A549 (cell line): ENCODE measurements at regions not wholly inside any gene's neighbourhood (a gene's known extent, or its start where the extent isn't known, plus 50 kb on each side); places are given as distances from the start of the nearest gene placed in this dataset.

Source experiments
- ATAC-seq, 2 experiments: fragments of 200-7000 bp in 1 of 2; fragments of >200 bp in 1 of 2; cut with Nextera tagmentation in 1 of 2; cut with Tn5 transposase in 1 of 2; 3 replicates each; pipeline versions ENCODE4 v1.8.0 to v1.9.1; 2018 to 2020; ENCODE audit warnings: mild to moderate bottlenecking in 1 of 2, moderate library complexity in 1 of 2
- CTCF ChIA-PET: fragments of 300-600 bp; sonication (Branson Sonifier 250); formaldehyde crosslinking; extraction: SDS; loops from one replicate; lab custom pipeline; 2021; ENCODE audit warnings: antibody characterized with exemption, inconsistent platforms; lab: Yijun Ruan, JAX
- POLR2A ChIA-PET: fragments of 350-600 bp; formaldehyde crosslinking; extraction: SDS; loops from one replicate; lab custom pipeline; 2021; ENCODE audit warnings: antibody characterized with exemption, inconsistent platforms; lab: Yijun Ruan, JAX
- DNase-seq, 2 experiments: peaks; one replicate each; pipeline versions ENCODE4 v3.0.0 to v3.0.0-alpha.2; 2011 to 2016; ENCODE audit warnings: low read depth in 1 of 2, low spot score in 1 of 2
- FAIRE-seq: peaks from 2 replicates; lab custom pipeline; 2011; peaks lifted over from hg19 to GRCh38; lab: Jason Lieb, UNC
- H3K27ac ChIP-seq, 2 experiments: fragments of >200 bp; sonication (Bioruptor Twin); formaldehyde crosslinking; 3 replicates each; pipeline ENCODE4 v1.5.1; 2016 to 2017
- H3K4me1 ChIP-seq: fragments of >200 bp; sonication (Bioruptor Twin); formaldehyde crosslinking; 3 replicates; pipeline ENCODE4 v1.6.1; 2016
- H3K4me2 ChIP-seq: fragments of >200 bp; sonication (Bioruptor Twin); formaldehyde crosslinking; 3 replicates; pipeline ENCODE4 v1.6.1; 2016
- H3K4me3 ChIP-seq: fragments of >200 bp; sonication (Bioruptor Twin); formaldehyde crosslinking; 3 replicates; pipeline ENCODE4 v1.5.1; 2016
- H3K9me3 ChIP-seq: fragments of >200 bp; sonication (Bioruptor Twin); formaldehyde crosslinking; 3 replicates; pipeline ENCODE4 v1.6.1; 2016
- ATOH8 ChIP-seq: fragments of 250-450 bp; sonication (Bioruptor Pico); IDR thresholded peaks from 2 replicates; pipeline ENCODE4 v1.5.0; 2020; ENCODE audit warnings: low read depth, mild to moderate bottlenecking, moderate library complexity
- BHLHE40 ChIP-seq: IDR thresholded peaks from 2 replicates; pipeline ENCODE4 v1.6.1; 2012; ENCODE audit warnings: low read depth, low read length, inconsistent platforms
- CBX8 ChIP-seq: fragments of 200-600 bp; sonication (generic); IDR thresholded peaks from 2 replicates; pipeline ENCODE4 v1.6.1; 2016
- CEBPB ChIP-seq, 2 experiments: fragments of >200 bp in 1 of 2; sonication (Bioruptor Twin) in 1 of 2; formaldehyde crosslinking in 1 of 2; IDR thresholded peaks; 2 replicates each; pipeline ENCODE4 v1.6.1; 2012 to 2016
- CHD2 ChIP-seq: fragments of 150-350 bp; IDR thresholded peaks from 2 replicates; pipeline ENCODE4 v1.6.1; 2014; ENCODE audit warnings: low read length; ENCODE audit not compliant: partially characterized antibody
- CHD4 ChIP-seq: fragments of 200-600 bp; sonication (generic); IDR thresholded peaks from 2 replicates; pipeline ENCODE4 v1.6.1; 2016; ENCODE audit warnings: antibody characterized with exemption, mild to moderate bottlenecking, borderline replicate concordance
- CTCF ChIP-seq: fragments of >200 bp; sonication (Bioruptor Twin); formaldehyde crosslinking; IDR thresholded peaks from 3 replicates; pipeline ENCODE4 v1.5.1; 2016
- ELK1 ChIP-seq: fragments of 150-350 bp; IDR thresholded peaks from 2 replicates; pipeline ENCODE4 v1.6.1; 2014; ENCODE audit warnings: low read depth, mild to moderate bottlenecking, low read length
- EP300 ChIP-seq, 2 experiments: fragments of >200 bp; sonication (Bioruptor Twin); formaldehyde crosslinking; IDR thresholded peaks; 2 replicates in 1 of 2; 3 replicates in 1 of 2; pipeline ENCODE4 v1.6.1; 2016 to 2017
- FOSB ChIP-seq: fragments of 250-450 bp; sonication (Bioruptor Pico); IDR thresholded peaks from 2 replicates; pipeline ENCODE4 v1.5.0; 2020; ENCODE audit warnings: mild to moderate bottlenecking, moderate library complexity
- FOSL2 ChIP-seq, 2 experiments: fragments of 450-650 bp in 1 of 2; fragments of >200 bp in 1 of 2; sonication (Bioruptor Twin) in 1 of 2; formaldehyde crosslinking; IDR thresholded peaks; 2 replicates each; pipeline versions ENCODE4 v1.5.0 to v1.6.1; 2016 to 2020; ENCODE audit warnings: mild to moderate bottlenecking in 1 of 2, moderate library complexity in 1 of 2
- GATA3 ChIP-seq: IDR thresholded peaks from 2 replicates; pipeline ENCODE4 v1.6.1; 2012; ENCODE audit warnings: borderline replicate concordance
- HES2 ChIP-seq: fragments of >200 bp; sonication (Bioruptor Twin); formaldehyde crosslinking; IDR thresholded peaks from 2 replicates; pipeline ENCODE4 v1.6.1; 2016
- HOXB13 ChIP-seq: fragments of 250-450 bp; sonication (Bioruptor Pico); IDR thresholded peaks from 2 replicates; pipeline ENCODE4 v1.5.0; 2020; ENCODE audit warnings: low read depth, mild to moderate bottlenecking, moderate library complexity
- JUNB ChIP-seq: fragments of >200 bp; sonication (Bioruptor Twin); formaldehyde crosslinking; IDR thresholded peaks from 2 replicates; pipeline ENCODE4 v1.6.1; 2016
- MAX ChIP-seq: IDR thresholded peaks from 2 replicates; pipeline ENCODE4 v1.6.1; 2012
- MAZ ChIP-seq: fragments of 150-350 bp; IDR thresholded peaks from 2 replicates; pipeline ENCODE4 v1.6.1; 2014; ENCODE audit warnings: antibody characterized with exemption, low read depth, low read length, borderline replicate concordance
- MYC ChIP-seq: IDR thresholded peaks from 2 replicates; pipeline ENCODE4 v1.6.1; 2012; ENCODE audit warnings: mild to moderate bottlenecking, inconsistent platforms, low read length, improper control_type of control experiment, borderline replicate concordance
- NFE2L2 ChIP-seq: fragments of 150-350 bp; conservative IDR thresholded peaks from 2 replicates; pipeline ENCODE4 v1.6.1; 2014; ENCODE audit warnings: low read length
- NPAS2 ChIP-seq: fragments of 250-450 bp; sonication (Bioruptor Pico); IDR thresholded peaks from 2 replicates; pipeline ENCODE4 v1.8.0; 2022; ENCODE audit warnings: mild to moderate bottlenecking, moderate library complexity, borderline replicate concordance
- NR3C1 ChIP-seq: fragments of >200 bp; sonication (Bioruptor Twin); formaldehyde crosslinking; IDR thresholded peaks from 3 replicates; pipeline ENCODE4 v1.6.1; 2017
- PHF8 ChIP-seq: fragments of 200-600 bp; sonication (generic); IDR thresholded peaks from 2 replicates; pipeline ENCODE4 v1.6.1; 2016; ENCODE audit warnings: low read depth, mild to moderate bottlenecking, antibody characterized with exemption, moderate library complexity, borderline replicate concordance
- RAD21 ChIP-seq, 2 experiments: fragments of >200 bp in 1 of 2; sonication (Bioruptor Twin) in 1 of 2; formaldehyde crosslinking in 1 of 2; IDR thresholded peaks in 1 of 2; conservative IDR thresholded peaks in 1 of 2; 2 replicates in 1 of 2; 3 replicates in 1 of 2; pipeline ENCODE4 v1.6.1; 2012 to 2018; ENCODE audit warnings: inconsistent platforms in 1 of 2
- SREBF2 ChIP-seq: fragments of 450-650 bp; IDR thresholded peaks from 2 replicates; pipeline ENCODE4 v1.6.1; 2014; ENCODE audit warnings: mild to moderate bottlenecking, moderate library complexity
- TFCP2L1 ChIP-seq: fragments of 250-450 bp; sonication (Bioruptor Pico); IDR thresholded peaks from 2 replicates; pipeline ENCODE4 v1.5.0; 2021; ENCODE audit warnings: mild to moderate bottlenecking
- TP53 ChIP-seq: fragments of 250-450 bp; sonication (Bioruptor Pico); IDR thresholded peaks from 2 replicates; pipeline ENCODE4 v1.5.0; 2021; ENCODE audit warnings: mild to moderate bottlenecking, moderate library complexity
- ZC3H11A ChIP-seq: fragments of 450-650 bp; IDR thresholded peaks from 2 replicates; pipeline ENCODE4 v1.6.1; 2014; ENCODE audit warnings: antibody characterized with exemption, mild to moderate bottlenecking
- ZNF302 ChIP-seq: fragments of 250-450 bp; sonication (Bioruptor Pico); IDR thresholded peaks from 2 replicates; pipeline ENCODE4 v1.9.0; 2021; ENCODE audit warnings: inconsistent platforms, mild to moderate bottlenecking, moderate library complexity
- WGBS: methylation state at CpG from one replicate; pipeline ENCODE4 v1.1.6; 2017; ENCODE audit errors: missing lambda C conversion rate; 5-methylcytosine and 5-hydroxymethylcytosine counted together

- H3K4me2 ChIP-seq, result no peak overlapping the region
- FAIRE-seq (peak; percentile 56), ATAC-seq (no peak; a peak in 1 of 6 replicates)
- H3K4me3 ChIP-seq, result no peak overlapping the region
- H3K27ac ChIP-seq, result no peak overlapping the region
- CTCF ChIA-PET, result interaction anchor here (1.2 kb wide), 1 partner anchor 10 kb away, joined by 4 read pairs; no protein-coding TSS in a partner anchor
- WGBS, result 17% methylated on average over 5 of the region's 5 CpGs
- no peaks in the 10 kb centered on the region for H3K4me1 ChIP-seq
- POLR2A ChIA-PET, result no interaction called here
- no peak for TF ChIP-seq ELK1
- TF ChIP-seq, all 56 proteins: peak for 0
- no peak for DNase-seq
- H3K9me3 ChIP-seq, result no peaks in the 10 kb centered on the region
These were observed 213.8 kb downstream of the NR2F2 start for GRCh38 chr15:96544162-96544756.

GRCh38 chr15:96549136-96549535, 218.6 kb downstream of the NR2F2 start:
- no peaks in the 10 kb centered on the region for H3K4me1 ChIP-seq
- POLR2A ChIA-PET, result no interaction called here
- FAIRE-seq (no peak), ATAC-seq (no peak), DNase-seq (no peak)
- H3K9me3 ChIP-seq, result no peaks in the 10 kb centered on the region
- TF ChIP-seq CBX8 (no peak), GATA3 (no peak), MAZ (no peak), EP300 (IDR thresholded peaks at IDR 0.05) (no peak), MYC (no peak), CEBPB (IDR thresholded peaks at IDR 0.05) (no peak), CTCF (no peak), ZC3H11A (no peak), FOSB (no peak), PHF8 (no peak), NR3C1 (no peak), BHLHE40 (no peak), MAX (no peak), JUNB (no peak), ATOH8 (no peak)
- H3K27ac ChIP-seq, result no peak overlapping the region
- WGBS, result 24% methylated on average over 1 of the region's 1 CpG
- H3K4me2 ChIP-seq, result no peak overlapping the region
- no peak overlapping the region for H3K4me3 ChIP-seq
- CTCF ChIA-PET, result interaction anchor here (0.6 kb wide), 1 partner anchor 317 kb away, joined by 3 read pairs; no protein-coding TSS in a partner anchor

GRCh38 chr15:96551196-96551595, 220.7 kb downstream of the NR2F2 start:
- no peak for DNase-seq
- 7% methylated on average over 4 of the region's 4 CpGs for WGBS
- no peaks in the 10 kb centered on the region for H3K4me1 ChIP-seq
- H3K4me2 ChIP-seq, result no peak overlapping the region
- ChIA-PET POLR2A (no interaction called here), CTCF (interaction anchor here (0.9 kb wide), 1 partner anchor 62 kb away, joined by 7 read pairs; no protein-coding TSS in a partner anchor)
- H3K4me3 ChIP-seq, result no peak overlapping the region
- H3K27ac ChIP-seq, result no peak overlapping the region
- TF ChIP-seq FOSL2 (IDR thresholded peaks at IDR 0.05), result no peak
- no peak for TF ChIP-seq FOSL2 (CRISPR knock-in tag; IDR thresholded peaks at IDR 0.05)
- no peak for TF ChIP-seq TP53 (CRISPR knock-in tag)
- no peak for TF ChIP-seq HES2
- no peak for TF ChIP-seq CHD2
- no peak for TF ChIP-seq MAZ
- TF ChIP-seq SREBF2, result no peak
- TF ChIP-seq RAD21 (conservative IDR thresholded peaks at IDR 0.05 in 1 of 2, IDR thresholded peaks at IDR 0.05 in 1 of 2), result no peak
- TF ChIP-seq HOXB13 (CRISPR knock-in tag), result no peak
- TF ChIP-seq TFCP2L1 (CRISPR knock-in tag), result no peak
- no peak for TF ChIP-seq CHD4
- TF ChIP-seq EP300 (IDR thresholded peaks at IDR 0.05), result no peak
- TF ChIP-seq NPAS2, result no peak
- no peak for TF ChIP-seq ATOH8
- no peak for TF ChIP-seq NFE2L2
- no peak for TF ChIP-seq ZNF302 (CRISPR knock-in tag)
- no peaks in the 10 kb centered on the region for H3K9me3 ChIP-seq
- no peak for FAIRE-seq
- ATAC-seq, result no peak
